Mucosa of descending colon (tissue), 3 donors: ENCODE measurements at regions not wholly inside any gene's neighbourhood (a gene's known extent, or its start where the extent isn't known, plus 50 kb on each side); places are given as distances from the start of the nearest gene placed in this dataset.
"Not testable (repeated sequence)": the region's sequence is repeated elsewhere in the genome, so short reads cannot be mapped to it uniquely, and the experiment has no call there.

Source experiments
- ATAC-seq: fragments of 200-7000 bp; cut with Tn5 transposase; one replicate; pipeline ENCODE4 v1.9.1; 2020; ENCODE audit warnings: mild to moderate bottlenecking, moderate library complexity
- DNase-seq, 3 donors: peaks; one replicate each; pipeline ENCODE4 v3.0.0-alpha.2; 2020
- H3K36me3 ChIP-seq: fragments of 200-600 bp; one replicate; pipeline ENCODE4 v1.8.0; 2021; ENCODE audit warnings: low read depth, mild to moderate bottlenecking
- H3K4me1 ChIP-seq: fragments of 200-600 bp; one replicate; pipeline ENCODE4 v1.8.0; 2021; ENCODE audit warnings: low read depth, mild to moderate bottlenecking
- H3K4me3 ChIP-seq: fragments of 200-600 bp; one replicate; pipeline ENCODE4 v1.8.0; 2021; ENCODE audit warnings: mild to moderate bottlenecking
- H3K9me3 ChIP-seq: fragments of 200-600 bp; one replicate; pipeline ENCODE4 v1.8.0; 2021; ENCODE audit warnings: mild to moderate bottlenecking
- CTCF ChIP-seq: fragments of 200-600 bp; IDR thresholded peaks from one replicate; pipeline ENCODE4 v1.8.0; 2022; ENCODE audit warnings: antibody characterized with exemption, mild to moderate bottlenecking
- intact Hi-C, 2 donors: fragments of 100-400 bp; cut with DNase I in 1 of 2; cut with micrococcal nuclease in 1 of 2; formaldehyde crosslinking; loops; one replicate each; pipeline versions ENCODE4 v1.11.0 to v1.11.1; 2022; cut with DNase I, micrococcal nuclease
- donor health status: DM: no; HTN: no; CAD: no; lungs with moderate emphysema.
- donor health status: DM: no; HTN: no; CAD: no.
- donor health status: DM: no; HTN: yes; CAD: no.

GRCh38 chr11:48902153-48902450 is 81.6 kb downstream of the TRIM51G start:
- intact Hi-C loops, H3K36me3 ChIP-seq, DNase-seq, ATAC-seq, H3K4me3 ChIP-seq, H3K4me1 ChIP-seq: not testable (repeated sequence)
- H3K9me3 ChIP-seq = peaks cover 20% of the 10 kb centered on the region

- H3K4me1 ChIP-seq, intact Hi-C loops, H3K4me3 ChIP-seq, DNase-seq, H3K36me3 ChIP-seq, ATAC-seq: not testable (repeated sequence)
- peaks cover 20% of the 10 kb centered on the region for H3K9me3 ChIP-seq
Measured at GRCh38 chr11:48901381-48902152, 82.1 kb downstream of the TRIM51G start.

GRCh38 chr11:48900801-48901181 is 82.9 kb downstream of the TRIM51G start:
- H3K4me3 ChIP-seq, H3K36me3 ChIP-seq, ATAC-seq, H3K4me1 ChIP-seq, intact Hi-C loops: not testable (repeated sequence)
- H3K9me3 ChIP-seq = peaks cover 20% of the 10 kb centered on the region
- peak in 1 of 3 donors; percentile 25 for DNase-seq

- no peak for TF ChIP-seq CTCF
- intact Hi-C loops = no loop called here
- no peaks in the 10 kb centered on the region for H3K4me1 ChIP-seq
- no peak overlapping the region for H3K4me3 ChIP-seq
- DNase-seq (peak in 1 of 3 donors; percentile 44), ATAC-seq (no peak)
- H3K9me3 ChIP-seq = peaks cover 20% of the 10 kb centered on the region
- no peaks in the 10 kb centered on the region for H3K36me3 ChIP-seq
Measured at GRCh38 chr11:48900131-48900800, 83.4 kb downstream of the TRIM51G start.

GRCh38 chr11:48880021-48880441 is 103.7 kb downstream of the TRIM51G start:
- DNase-seq (peak in 1 of 3 donors; percentile 24), ATAC-seq (no peak)
- Histone ChIP-seq H3K4me3 (no peak overlapping the region), H3K36me3 (no peaks in the 10 kb centered on the region), H3K4me1 (no peaks in the 10 kb centered on the region), H3K9me3 (peaks cover 5% of the 10 kb centered on the region)
- no peak for TF ChIP-seq CTCF
- intact Hi-C loops = no loop called here

GRCh38 chr11:48879256-48879655 is 104.4 kb downstream of the TRIM51G start:
- intact Hi-C loops = no loop called here
- ATAC-seq (no peak), DNase-seq (no peak)
- Histone ChIP-seq H3K36me3 (no peaks in the 10 kb centered on the region), H3K9me3 (peaks cover 5% of the 10 kb centered on the region), H3K4me3 (no peak overlapping the region), H3K4me1 (no peaks in the 10 kb centered on the region)
- no peak for TF ChIP-seq CTCF
